ENCODE measurements at regions not wholly inside any gene's neighbourhood (a gene's known extent, or its start where the extent isn't known, plus 50 kb on each side); places are given as distances from the start of the nearest gene placed in this dataset.

GRCh38 chr5:6264394-6264793, 114.0 kb downstream of the MED10 start:
- Mint-ChIP-seq H3K27ac (no peak overlapping the region), H3K4me3 (no peak overlapping the region)

GRCh38 chr5:6262651-6263363, 115.5 kb downstream of the MED10 start:
- no peak overlapping the region for H3K4me3 Mint-ChIP-seq

More at GRCh38 chr5:6264394-6264793, 114.0 kb downstream of the MED10 start:
- intact Hi-C loops (cut with micrococcal nuclease): no loop called here
- H3K9me3 Mint-ChIP-seq: no peaks in the 10 kb centered on the region
- H3K36me3 Mint-ChIP-seq (ENCODE audit: low read depth): peaks cover 5% of the 10 kb centered on the region
- H3K4me1 Mint-ChIP-seq (ENCODE audit: low read depth): no peaks in the 10 kb centered on the region
- CTCF ChIA-PET: no interaction called here
- DNase-seq: no peak
- H3K27me3 Mint-ChIP-seq (ENCODE audit: low read depth): no peaks in the 10 kb centered on the region

GRCh38 chr5:6261668-6262067, 116.7 kb downstream of the MED10 start:
- Mint-ChIP-seq H3K9me3 (no peaks in the 10 kb centered on the region), H3K27ac (peak overlapping the region; percentile 1), H3K4me1 (ENCODE audit: low read depth) (no peaks in the 10 kb centered on the region), H3K4me3 (no peak overlapping the region), H3K36me3 (ENCODE audit: low read depth) (peaks cover 5% of the 10 kb centered on the region), H3K27me3 (ENCODE audit: low read depth) (no peaks in the 10 kb centered on the region)
- DNase-seq: peak; percentile 12
- CTCF ChIA-PET: no interaction called here
- intact Hi-C loops (cut with micrococcal nuclease): no loop called here

More at GRCh38 chr5:6262651-6263363, 115.5 kb downstream of the MED10 start:
- Mint-ChIP-seq H3K4me1 (ENCODE audit: low read depth) (no peaks in the 10 kb centered on the region), H3K27ac (no peak overlapping the region), H3K27me3 (ENCODE audit: low read depth) (no peaks in the 10 kb centered on the region), H3K36me3 (ENCODE audit: low read depth) (peaks cover 5% of the 10 kb centered on the region), H3K9me3 (no peaks in the 10 kb centered on the region)
- CTCF ChIA-PET: no interaction called here
- DNase-seq: no peak
- intact Hi-C loops (cut with micrococcal nuclease): no loop called here

- H3K36me3 Mint-ChIP-seq (ENCODE audit: low read depth): peaks cover 5% of the 10 kb centered on the region
- no peaks in the 10 kb centered on the region for H3K4me1 Mint-ChIP-seq (ENCODE audit: low read depth)
- CTCF ChIA-PET: no interaction called here
- DNase-seq: no peak
- H3K27me3 Mint-ChIP-seq (ENCODE audit: low read depth): no peaks in the 10 kb centered on the region
- H3K27ac Mint-ChIP-seq: no peak overlapping the region
- no peak overlapping the region for H3K4me3 Mint-ChIP-seq
- intact Hi-C loops (cut with micrococcal nuclease): no loop called here
- no peaks in the 10 kb centered on the region for H3K9me3 Mint-ChIP-seq
Observed at GRCh38 chr5:6261256-6261655, 117.1 kb downstream of the MED10 start.

GRCh38 chr5:6260846-6261245, 117.5 kb downstream of the MED10 start:
- no peak overlapping the region for H3K27ac Mint-ChIP-seq
- intact Hi-C loops (cut with micrococcal nuclease): no loop called here
- no peaks in the 10 kb centered on the region for H3K4me1 Mint-ChIP-seq (ENCODE audit: low read depth)
- CTCF ChIA-PET: interaction anchor here (0.5 kb wide), 1 partner anchor 1355 kb away, joined by 4 read pairs; no protein-coding TSS in a partner anchor
- H3K27me3 Mint-ChIP-seq (ENCODE audit: low read depth): no peaks in the 10 kb centered on the region
- peaks cover 5% of the 10 kb centered on the region for H3K36me3 Mint-ChIP-seq (ENCODE audit: low read depth)
- no peaks in the 10 kb centered on the region for H3K9me3 Mint-ChIP-seq
- H3K4me3 Mint-ChIP-seq: no peak overlapping the region
- DNase-seq: no peak

- DNase-seq: no peak
- H3K4me1 Mint-ChIP-seq (ENCODE audit: low read depth): no peaks in the 10 kb centered on the region
- no peak overlapping the region for H3K4me3 Mint-ChIP-seq
- no peaks in the 10 kb centered on the region for H3K9me3 Mint-ChIP-seq
- H3K27me3 Mint-ChIP-seq (ENCODE audit: low read depth): no peaks in the 10 kb centered on the region
- intact Hi-C loops (cut with micrococcal nuclease): no loop called here
- H3K36me3 Mint-ChIP-seq (ENCODE audit: low read depth): peaks cover 3% of the 10 kb centered on the region
- CTCF ChIA-PET: no interaction called here
- no peak overlapping the region for H3K27ac Mint-ChIP-seq
Observed at GRCh38 chr5:6256901-6257300, 121.4 kb downstream of the MED10 start.

GRCh38 chr5:6255956-6256355, 122.4 kb downstream of the MED10 start:
- Mint-ChIP-seq H3K4me3 (no peak overlapping the region), H3K36me3 (ENCODE audit: low read depth) (peaks cover 3% of the 10 kb centered on the region), H3K27ac (no peak overlapping the region), H3K4me1 (ENCODE audit: low read depth) (no peaks in the 10 kb centered on the region), H3K27me3 (ENCODE audit: low read depth) (no peaks in the 10 kb centered on the region), H3K9me3 (peaks cover 3% of the 10 kb centered on the region)
- intact Hi-C loops (cut with micrococcal nuclease): no loop called here
- CTCF ChIA-PET: no interaction called here
- no peak for DNase-seq

- no peaks in the 10 kb centered on the region for H3K36me3 Mint-ChIP-seq (ENCODE audit: low read depth)
- DNase-seq: no peak
- intact Hi-C loops (cut with micrococcal nuclease): no loop called here
- no peak overlapping the region for H3K4me3 Mint-ChIP-seq
- H3K27ac Mint-ChIP-seq: no peak overlapping the region
- no peaks in the 10 kb centered on the region for H3K27me3 Mint-ChIP-seq (ENCODE audit: low read depth)
- peaks cover 4% of the 10 kb centered on the region for H3K9me3 Mint-ChIP-seq
- CTCF ChIA-PET: no interaction called here
- H3K4me1 Mint-ChIP-seq (ENCODE audit: low read depth): no peaks in the 10 kb centered on the region
Observed at GRCh38 chr5:6253846-6254245, 124.5 kb downstream of the MED10 start.

- no peaks in the 10 kb centered on the region for H3K27me3 Mint-ChIP-seq (ENCODE audit: low read depth)
- DNase-seq: no peak
- H3K36me3 Mint-ChIP-seq (ENCODE audit: low read depth): no peaks in the 10 kb centered on the region
- intact Hi-C loops (cut with micrococcal nuclease): no loop called here
- no peak overlapping the region for H3K4me3 Mint-ChIP-seq
- peaks cover 4% of the 10 kb centered on the region for H3K9me3 Mint-ChIP-seq
- CTCF ChIA-PET: no interaction called here
- no peak overlapping the region for H3K27ac Mint-ChIP-seq
- H3K4me1 Mint-ChIP-seq (ENCODE audit: low read depth): no peaks in the 10 kb centered on the region
Observed at GRCh38 chr5:6253281-6253680, 125.1 kb downstream of the MED10 start.

GRCh38 chr5:6252581-6252980, 125.8 kb downstream of the MED10 start:
- Mint-ChIP-seq H3K27ac (no peak overlapping the region), H3K27me3 (ENCODE audit: low read depth) (no peaks in the 10 kb centered on the region), H3K9me3 (peaks cover 4% of the 10 kb centered on the region), H3K4me3 (no peak overlapping the region), H3K4me1 (ENCODE audit: low read depth) (no peaks in the 10 kb centered on the region), H3K36me3 (ENCODE audit: low read depth) (no peaks in the 10 kb centered on the region)
- CTCF ChIA-PET: no interaction called here
- intact Hi-C loops (cut with micrococcal nuclease): no loop called here
- DNase-seq: no peak

- no peak for DNase-seq
- no peak overlapping the region for H3K27ac Mint-ChIP-seq
- intact Hi-C loops (cut with micrococcal nuclease): no loop called here
- H3K36me3 Mint-ChIP-seq (ENCODE audit: low read depth): no peaks in the 10 kb centered on the region
- no peaks in the 10 kb centered on the region for H3K27me3 Mint-ChIP-seq (ENCODE audit: low read depth)
- no peak overlapping the region for H3K4me3 Mint-ChIP-seq
- H3K9me3 Mint-ChIP-seq: peaks cover 4% of the 10 kb centered on the region
- CTCF ChIA-PET: no interaction called here
- no peaks in the 10 kb centered on the region for H3K4me1 Mint-ChIP-seq (ENCODE audit: low read depth)
Observed at GRCh38 chr5:6251565-6252102, 126.7 kb downstream of the MED10 start.

- intact Hi-C loops (cut with micrococcal nuclease): no loop called here
- Mint-ChIP-seq H3K4me1 (ENCODE audit: low read depth) (no peaks in the 10 kb centered on the region), H3K9me3 (peaks cover 4% of the 10 kb centered on the region), H3K27ac (no peak overlapping the region), H3K36me3 (ENCODE audit: low read depth) (no peaks in the 10 kb centered on the region), H3K4me3 (no peak overlapping the region), H3K27me3 (ENCODE audit: low read depth) (no peaks in the 10 kb centered on the region)
- no peak for DNase-seq
- CTCF ChIA-PET: no interaction called here
Observed at GRCh38 chr5:6250121-6250520, 128.2 kb downstream of the MED10 start.

- no peak for DNase-seq
- Mint-ChIP-seq H3K27ac (no peak overlapping the region), H3K9me3 (peaks cover 4% of the 10 kb centered on the region), H3K36me3 (ENCODE audit: low read depth) (no peaks in the 10 kb centered on the region), H3K4me1 (ENCODE audit: low read depth) (no peaks in the 10 kb centered on the region), H3K27me3 (ENCODE audit: low read depth) (no peaks in the 10 kb centered on the region), H3K4me3 (no peak overlapping the region)
- intact Hi-C loops (cut with micrococcal nuclease): no loop called here
- CTCF ChIA-PET: no interaction called here
Observed at GRCh38 chr5:6248132-6248531, 130.2 kb downstream of the MED10 start.
